ENCODE measurements at regions not wholly inside any gene's neighbourhood (a gene's known extent, or its start where the extent isn't known, plus 50 kb on each side); places are given as distances from the start of the nearest gene placed in this dataset.

DNA sequence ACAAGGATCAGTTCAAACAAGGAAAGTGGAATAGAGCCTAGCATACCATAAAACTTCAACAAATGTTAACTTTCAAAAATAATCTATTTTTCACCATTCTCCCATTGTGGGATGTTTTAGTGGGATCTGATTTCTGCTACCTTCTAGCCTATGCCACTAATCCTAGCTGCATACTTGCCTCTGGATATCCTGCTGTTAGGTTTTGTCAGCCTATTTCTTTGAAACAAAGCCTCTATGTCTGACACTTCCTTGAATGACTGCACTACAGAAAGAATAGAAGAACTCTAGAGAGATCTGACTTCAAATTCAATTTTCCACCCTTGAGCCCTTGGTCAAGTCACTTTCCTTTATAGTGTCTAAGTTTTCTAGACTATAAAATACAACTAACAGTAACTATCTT is 291.5 kb downstream of the PTH2R start:
- no peaks in the 10 kb centered on the region for H3K27me3 ChIP-seq
- H3K36me3 ChIP-seq (ENCODE audit: low read depth, missing control alignments): no peaks in the 10 kb centered on the region
- H3K4me1 ChIP-seq: no peaks in the 10 kb centered on the region
- TF ChIP-seq POLR2A (IDR thresholded peaks at IDR 0.05) (no peak), CTCF (IDR thresholded peaks at IDR 0.05) (no peak)
- DNase-seq: no peak
- no peaks in the 10 kb centered on the region for H3K9me3 ChIP-seq
- no peak overlapping the region for H3K27ac ChIP-seq
- intact Hi-C loops (cut with DNase I; ENCODE audit: low total_unique reads): no loop called here
- H3K4me3 ChIP-seq: no peak overlapping the region

GRCh38 chr2:208708486-208708885 is 301.9 kb downstream of the PTH2R start:
- TF ChIP-seq POLR2A (IDR thresholded peaks at IDR 0.05) (no peak), CTCF (IDR thresholded peaks at IDR 0.05) (no peak)
- intact Hi-C loops (cut with DNase I; ENCODE audit: low total_unique reads): no loop called here
- H3K4me1 ChIP-seq: no peaks in the 10 kb centered on the region
- H3K9me3 ChIP-seq: no peaks in the 10 kb centered on the region
- H3K36me3 ChIP-seq (ENCODE audit: low read depth, missing control alignments): no peaks in the 10 kb centered on the region
- WGBS, 2 donors: 62 to 67% methylated on average over 3 of the region's 3 CpGs
- no peak overlapping the region for H3K4me3 ChIP-seq
- H3K27me3 ChIP-seq: no peaks in the 10 kb centered on the region
- H3K27ac ChIP-seq: no peak overlapping the region
- no peak for DNase-seq

GRCh38 chr2:208711598-208711997 is 305.0 kb downstream of the PTH2R start:
- TF ChIP-seq CTCF (IDR thresholded peaks at IDR 0.05): no peak
- TF ChIP-seq POLR2A (IDR thresholded peaks at IDR 0.05): no peak
- no peaks in the 10 kb centered on the region for H3K36me3 ChIP-seq (ENCODE audit: low read depth, missing control alignments)
- no peaks in the 10 kb centered on the region for H3K27me3 ChIP-seq
- no peak overlapping the region for H3K4me3 ChIP-seq
- H3K4me1 ChIP-seq: no peaks in the 10 kb centered on the region
- H3K9me3 ChIP-seq: no peaks in the 10 kb centered on the region
- DNase-seq: no peak
- H3K27ac ChIP-seq: no peak overlapping the region
- intact Hi-C loops (cut with DNase I; ENCODE audit: low total_unique reads): no loop called here

DNA sequence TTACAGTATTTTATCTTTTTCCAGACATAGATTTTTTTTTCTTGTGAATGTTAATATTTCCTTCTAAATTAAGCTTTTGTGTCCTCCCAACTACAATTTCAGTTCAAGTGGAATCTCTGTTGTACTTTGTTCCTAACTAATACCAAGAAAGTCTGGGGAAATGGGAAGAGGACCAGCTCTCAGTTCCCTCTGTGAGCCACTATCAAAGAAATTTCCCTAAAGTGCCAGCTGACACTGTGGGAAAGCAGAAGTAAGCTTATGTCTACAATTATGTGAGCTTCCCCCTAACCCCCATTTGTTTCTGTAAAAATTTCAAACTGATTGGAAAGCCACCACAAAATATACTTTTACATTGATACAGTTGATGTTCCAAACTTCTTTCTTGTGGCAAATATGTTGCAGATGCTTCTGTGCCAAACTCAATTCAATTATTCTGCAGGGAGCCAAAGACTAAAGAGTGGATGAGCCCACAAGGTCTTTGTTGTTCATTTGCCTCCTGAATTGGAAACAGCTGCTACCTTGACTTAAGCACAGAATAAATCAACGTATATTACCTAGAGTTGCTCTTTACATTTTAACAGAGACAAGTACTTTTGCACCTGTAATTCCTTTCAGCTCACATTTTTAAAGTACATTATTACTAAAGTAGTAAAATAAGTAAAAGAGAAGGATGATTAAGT is 306.6 kb downstream of the PTH2R start:
- WGBS, 2 donors: 62 to 68% methylated on average over 1 of the region's 1 CpG
- Histone ChIP-seq H3K4me3 (no peak overlapping the region), H3K27ac (no peak overlapping the region), H3K4me1 (no peaks in the 10 kb centered on the region), H3K36me3 (ENCODE audit: low read depth, missing control alignments) (no peaks in the 10 kb centered on the region), H3K9me3 (no peaks in the 10 kb centered on the region), H3K27me3 (no peaks in the 10 kb centered on the region)
- TF ChIP-seq CTCF (IDR thresholded peaks at IDR 0.05): no peak
- TF ChIP-seq POLR2A (IDR thresholded peaks at IDR 0.05): no peak
- DNase-seq: no peak
- intact Hi-C loops (cut with DNase I; ENCODE audit: low total_unique reads): no loop called here

DNA sequence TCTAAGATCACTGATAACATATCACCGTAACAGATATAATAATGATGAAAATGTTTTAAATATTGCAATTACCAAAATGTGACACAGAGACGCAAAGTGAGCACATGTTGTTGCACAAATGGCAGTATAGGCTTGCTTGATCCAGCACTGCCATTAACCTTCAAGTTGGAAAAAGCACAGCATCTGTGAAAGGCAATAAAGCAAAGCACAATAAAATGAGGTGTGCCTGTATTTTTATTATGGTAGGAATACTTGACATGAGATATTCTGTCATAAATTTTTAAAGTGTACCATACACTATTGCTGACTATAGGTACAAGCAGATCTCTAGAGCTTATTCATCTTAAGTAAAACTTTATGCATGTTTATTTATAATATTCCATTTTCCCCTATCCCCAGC is 312.2 kb downstream of the PTH2R start:
- intact Hi-C loops (cut with DNase I; ENCODE audit: low total_unique reads): no loop called here
- no peaks in the 10 kb centered on the region for H3K4me1 ChIP-seq
- TF ChIP-seq POLR2A (IDR thresholded peaks at IDR 0.05) (no peak), CTCF (IDR thresholded peaks at IDR 0.05) (no peak)
- WGBS, 2 donors: 84 to 95% methylated on average over 2 of the region's 2 CpGs
- no peaks in the 10 kb centered on the region for H3K27me3 ChIP-seq
- no peaks in the 10 kb centered on the region for H3K36me3 ChIP-seq (ENCODE audit: low read depth, missing control alignments)
- no peak overlapping the region for H3K4me3 ChIP-seq
- H3K27ac ChIP-seq: no peak overlapping the region
- no peaks in the 10 kb centered on the region for H3K9me3 ChIP-seq
- no peak for DNase-seq
